KOPT-K1 (cell line): ENCODE measurements at regions not wholly inside any gene's neighbourhood (a gene's known extent, or its start where the extent isn't known, plus 50 kb on each side); places are given as distances from the start of the nearest gene placed in this dataset.

Source experiments
- H3K27ac ChIP-seq: fragments of 200-600 bp; sonication (generic); 2 replicates; pipeline ENCODE4 v1.5.1; 2016; ENCODE audit warnings: antibody characterized with exemption, mild to moderate bottlenecking, low read depth, low read length; ENCODE audit not compliant: poor library complexity, severe bottlenecking
- H3K36me3 ChIP-seq: fragments of 200-600 bp; sonication (generic); 2 replicates; pipeline ENCODE4 v1.5.1; 2017; ENCODE audit warnings: antibody characterized with exemption, mild to moderate bottlenecking, low read length, moderate library complexity; ENCODE audit not compliant: insufficient read depth
- H3K9me3 ChIP-seq: fragments of 200-600 bp; sonication (generic); 2 replicates; pipeline ENCODE4 v1.5.1; 2017; ENCODE audit warnings: antibody characterized with exemption, low read length, mild to moderate bottlenecking; ENCODE audit not compliant: insufficient read depth, poor library complexity, severe bottlenecking

GRCh38 chr7:131186816-131187215 lies 140.9 kb upstream of the MKLN1 start:
- Histone ChIP-seq H3K36me3 (no peaks in the 10 kb centered on the region), H3K27ac (no peak overlapping the region), H3K9me3 (no peaks in the 10 kb centered on the region)

- no peak overlapping the region for H3K27ac ChIP-seq
- H3K9me3 ChIP-seq, result no peaks in the 10 kb centered on the region
- H3K36me3 ChIP-seq, result no peaks in the 10 kb centered on the region
These were observed 139.0 kb upstream of the MKLN1 start for GRCh38 chr7:131188367-131189339.

GRCh38 chr7:131189488-131189887 lies 138.2 kb upstream of the MKLN1 start:
- Histone ChIP-seq H3K9me3 (no peaks in the 10 kb centered on the region), H3K36me3 (no peaks in the 10 kb centered on the region), H3K27ac (no peak overlapping the region)

GRCh38 chr7:131190146-131190545 lies 137.5 kb upstream of the MKLN1 start:
- no peaks in the 10 kb centered on the region for H3K36me3 ChIP-seq
- H3K9me3 ChIP-seq, result no peaks in the 10 kb centered on the region
- no peak overlapping the region for H3K27ac ChIP-seq

GRCh38 chr7:131190581-131190980 lies 137.1 kb upstream of the MKLN1 start:
- Histone ChIP-seq H3K9me3 (no peaks in the 10 kb centered on the region), H3K27ac (no peak overlapping the region), H3K36me3 (no peaks in the 10 kb centered on the region)

GRCh38 chr7:131194070-131194865 lies 133.4 kb upstream of the MKLN1 start:
- Histone ChIP-seq H3K36me3 (no peaks in the 10 kb centered on the region), H3K9me3 (no peaks in the 10 kb centered on the region), H3K27ac (no peak overlapping the region)

GRCh38 chr7:131196803-131197202 lies 130.9 kb upstream of the MKLN1 start:
- Histone ChIP-seq H3K36me3 (no peaks in the 10 kb centered on the region), H3K9me3 (no peaks in the 10 kb centered on the region), H3K27ac (no peak overlapping the region)

GRCh38 chr7:131197920-131198615 lies 129.6 kb upstream of the MKLN1 start:
- Histone ChIP-seq H3K9me3 (no peaks in the 10 kb centered on the region), H3K36me3 (no peaks in the 10 kb centered on the region), H3K27ac (no peak overlapping the region)

- Histone ChIP-seq H3K36me3 (no peaks in the 10 kb centered on the region), H3K27ac (no peak overlapping the region), H3K9me3 (no peaks in the 10 kb centered on the region)
These were observed 125.2 kb upstream of the MKLN1 start for GRCh38 chr7:131202451-131202850.

GRCh38 chr7:131203291-131203976 lies 124.2 kb upstream of the MKLN1 start:
- no peak overlapping the region for H3K27ac ChIP-seq
- H3K9me3 ChIP-seq, result no peaks in the 10 kb centered on the region
- no peaks in the 10 kb centered on the region for H3K36me3 ChIP-seq

- Histone ChIP-seq H3K27ac (no peak overlapping the region), H3K9me3 (no peaks in the 10 kb centered on the region), H3K36me3 (no peaks in the 10 kb centered on the region)
These were observed 118.9 kb upstream of the MKLN1 start for GRCh38 chr7:131208777-131209176.

- Histone ChIP-seq H3K27ac (no peak overlapping the region), H3K36me3 (no peaks in the 10 kb centered on the region), H3K9me3 (no peaks in the 10 kb centered on the region)
These were observed 117.1 kb upstream of the MKLN1 start for GRCh38 chr7:131210618-131211017.

GRCh38 chr7:131211500-131211899 lies 116.2 kb upstream of the MKLN1 start:
- H3K27ac ChIP-seq, result no peak overlapping the region
- no peaks in the 10 kb centered on the region for H3K9me3 ChIP-seq
- no peaks in the 10 kb centered on the region for H3K36me3 ChIP-seq

GRCh38 chr7:131212114-131212513 lies 115.6 kb upstream of the MKLN1 start:
- no peak overlapping the region for H3K27ac ChIP-seq
- H3K36me3 ChIP-seq, result no peaks in the 10 kb centered on the region
- no peaks in the 10 kb centered on the region for H3K9me3 ChIP-seq
